ENCODE measurements at regions not wholly inside any gene's neighbourhood (a gene's known extent, or its start where the extent isn't known, plus 50 kb on each side); places are given as distances from the start of the nearest gene placed in this dataset.

- H3K36me3 ChIP-seq, result no peaks in the 10 kb centered on the region
- H3K27ac ChIP-seq, result no peak overlapping the region
- ATAC-seq (ENCODE audit: low FRiP score in 2 of 2) (no peak), DNase-seq (no peak)
- no peaks in the 10 kb centered on the region for H3K9me3 ChIP-seq
- H3K27me3 ChIP-seq, result no peaks in the 10 kb centered on the region
- TF ChIP-seq POLR2A (IDR thresholded peaks at IDR 0.05) (no peak), EP300 (IDR thresholded peaks at IDR 0.05) (no peak), POLR2AphosphoS5 (IDR thresholded peaks at IDR 0.05) (no peak), CTCF (IDR thresholded peaks at IDR 0.05) (no peak)
- WGBS, 2 donors, result 41 to 51% methylated on average over 2 of the region's 2 CpGs
- no peaks in the 10 kb centered on the region for H3K4me1 ChIP-seq
- no peak overlapping the region for H3K4me3 ChIP-seq
Observed at GRCh38 chr12:61161961-61162360, 1098.2 kb upstream of the USP15 start.

GRCh38 chr12:61188801-61189595 lies 1071.2 kb upstream of the USP15 start:
- 86 to 88% methylated on average over 18 of the region's 18 CpGs for WGBS, 2 donors
- no peaks in the 10 kb centered on the region for H3K4me1 ChIP-seq
- TF ChIP-seq CTCF (IDR thresholded peaks at IDR 0.05), result no peak
- TF ChIP-seq EP300 (IDR thresholded peaks at IDR 0.05), result no peak
- TF ChIP-seq POLR2A (IDR thresholded peaks at IDR 0.05), result no peak
- no peaks in the 10 kb centered on the region for H3K36me3 ChIP-seq
- no peaks in the 10 kb centered on the region for H3K27me3 ChIP-seq
- DNase-seq (no peak), ATAC-seq (ENCODE audit: low FRiP score in 2 of 2) (no peak)
- H3K27ac ChIP-seq, result no peak overlapping the region
- H3K9me3 ChIP-seq, result no peaks in the 10 kb centered on the region
- H3K4me3 ChIP-seq, result no peak overlapping the region

DNA sequence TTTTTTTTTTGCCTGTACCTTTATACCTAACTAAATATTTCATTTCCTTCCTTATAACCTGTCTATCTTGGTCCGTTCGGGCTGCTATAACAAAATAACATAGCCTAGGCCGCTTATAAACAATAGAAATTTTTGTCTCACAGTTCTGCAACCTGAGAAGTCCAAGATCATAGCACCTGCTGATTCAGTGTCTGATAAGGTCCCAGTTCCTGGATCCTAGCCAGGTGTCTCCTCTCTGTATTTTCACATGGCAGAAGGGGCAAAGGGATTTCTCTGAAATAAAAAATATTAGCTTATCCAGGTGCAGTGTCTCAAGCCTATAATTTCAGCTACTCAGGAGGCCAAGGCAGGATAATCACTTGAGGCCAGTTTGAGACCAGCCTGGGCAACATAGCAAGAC lies 1046.6 kb upstream of the USP15 start:
- no peak for ATAC-seq (ENCODE audit: low FRiP score in 2 of 2)

GRCh38 chr12:61220337-61220736 lies 1039.9 kb upstream of the USP15 start:
- Histone ChIP-seq H3K4me3 (no peak overlapping the region), H3K36me3 (no peaks in the 10 kb centered on the region), H3K27ac (no peak overlapping the region), H3K27me3 (no peaks in the 10 kb centered on the region), H3K4me1 (no peaks in the 10 kb centered on the region), H3K9me3 (no peaks in the 10 kb centered on the region)
- 82 to 87% methylated on average over 4 of the region's 4 CpGs for WGBS, 2 donors
- DNase-seq (no peak), ATAC-seq (ENCODE audit: low FRiP score in 2 of 2) (no peak)
- TF ChIP-seq POLR2AphosphoS5 (IDR thresholded peaks at IDR 0.05) (no peak), EP300 (IDR thresholded peaks at IDR 0.05) (no peak), POLR2A (IDR thresholded peaks at IDR 0.05) (no peak), CTCF (IDR thresholded peaks at IDR 0.05) (no peak)

More for the DNA sequence above, 1046.6 kb upstream of the USP15 start:
- DNase-seq, result no peak
- no peaks in the 10 kb centered on the region for H3K36me3 ChIP-seq
- H3K27ac ChIP-seq, result no peak overlapping the region
- no peaks in the 10 kb centered on the region for H3K9me3 ChIP-seq
- H3K4me3 ChIP-seq, result no peak overlapping the region
- no peaks in the 10 kb centered on the region for H3K4me1 ChIP-seq
- TF ChIP-seq CTCF (IDR thresholded peaks at IDR 0.05) (no peak), EP300 (IDR thresholded peaks at IDR 0.05) (no peak), POLR2AphosphoS5 (IDR thresholded peaks at IDR 0.05) (no peak), POLR2A (IDR thresholded peaks at IDR 0.05) (no peak)
- no peaks in the 10 kb centered on the region for H3K27me3 ChIP-seq
- 76 to 81% methylated on average over 3 of the region's 3 CpGs for WGBS, 2 donors

DNA sequence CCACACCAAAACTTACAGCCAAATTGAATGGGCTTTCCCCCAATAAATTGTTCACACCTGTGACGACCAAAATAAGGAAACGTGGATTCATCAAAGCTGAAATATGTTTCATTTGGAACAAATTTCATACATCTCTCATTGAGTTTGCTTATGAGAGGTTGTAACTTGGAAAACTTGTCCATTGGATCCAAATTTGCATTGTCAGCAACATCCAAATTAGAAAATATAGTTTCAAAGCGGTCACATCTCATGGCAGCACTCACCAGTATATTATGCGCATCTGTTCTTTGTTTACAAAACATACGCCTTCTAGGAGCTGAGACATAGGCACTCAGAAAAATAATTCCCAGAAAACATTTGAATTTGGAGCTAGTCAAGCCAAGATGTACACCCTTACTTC lies 1028.2 kb upstream of the USP15 start:
- DNase-seq, result no peak
- no peak overlapping the region for H3K4me3 ChIP-seq
- no peaks in the 10 kb centered on the region for H3K9me3 ChIP-seq
- no peaks in the 10 kb centered on the region for H3K4me1 ChIP-seq
- WGBS, 2 donors, result 79 to 82% methylated on average over 5 of the region's 5 CpGs
- TF ChIP-seq CTCF (IDR thresholded peaks at IDR 0.05), result no peak
- no peak for TF ChIP-seq POLR2AphosphoS5 (IDR thresholded peaks at IDR 0.05)
- TF ChIP-seq EP300 (IDR thresholded peaks at IDR 0.05), result no peak
- no peak for TF ChIP-seq POLR2A (IDR thresholded peaks at IDR 0.05)
- ATAC-seq (ENCODE audit: low FRiP score in 2 of 2), result no peak
- no peak overlapping the region for H3K27ac ChIP-seq
- no peaks in the 10 kb centered on the region for H3K27me3 ChIP-seq
- H3K36me3 ChIP-seq, result no peaks in the 10 kb centered on the region
